ENCODE measurements at regions not wholly inside any gene's neighbourhood (a gene's known extent, or its start where the extent isn't known, plus 50 kb on each side); places are given as distances from the start of the nearest gene placed in this dataset.

DNA sequence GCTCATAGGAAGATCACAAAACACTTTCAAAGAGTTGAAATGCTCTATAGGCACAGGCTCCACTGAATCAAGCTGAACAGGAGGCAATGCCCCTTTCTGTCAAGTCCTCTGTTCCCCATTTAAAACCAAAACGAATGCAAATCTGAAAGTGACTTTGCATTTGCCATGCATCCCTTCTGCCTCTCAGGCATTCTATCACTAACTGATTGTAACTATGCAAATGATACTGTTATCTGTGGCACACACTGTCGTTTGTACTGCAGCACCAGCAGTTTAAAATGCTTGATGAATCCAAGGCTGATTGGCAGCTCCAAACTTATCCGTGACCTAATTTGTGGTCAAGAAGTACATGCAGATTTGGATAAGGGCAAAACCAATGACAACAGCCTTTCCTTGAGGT, 1067.5 kb upstream of the MAP3K7 start:
- Histone ChIP-seq H3K79me2 (ENCODE audit: low read length) (no peaks in the 10 kb centered on the region), H3K9ac (ENCODE audit: low read length) (no peak overlapping the region), H3K27me3 (ENCODE audit: low read depth, low read length) (no peaks in the 10 kb centered on the region), H3K4me2 (ENCODE audit: low read length) (peak overlapping the region; percentile 17), H4K20me1 (ENCODE audit: insufficient read depth, low read length) (no peaks in the 10 kb centered on the region), H3K4me3 (ENCODE audit: low read length) (no peak overlapping the region), H3K4me1 (ENCODE audit: low read length) (peaks cover 5% of the 10 kb centered on the region; the same call in 1 of the 2 replicates), H3K27ac (ENCODE audit: low read length) (no peak overlapping the region), H3K36me3 (replicated peaks; ENCODE audit: low read depth, low read length) (no peaks in the 10 kb centered on the region), H2AFZ (ENCODE audit: low read depth, low read length) (0 out of 2 replicates have a peak overlapping the region, but pooled peaks have one; percentile 39), H3K9me3 (ENCODE audit: insufficient read depth, low read length) (no peaks in the 10 kb centered on the region)
- no peak for TF ChIP-seq EZH2phosphoT487 (IDR thresholded peaks at IDR 0.05; ENCODE audit: low read depth)
- TF ChIP-seq, protein P1, sequence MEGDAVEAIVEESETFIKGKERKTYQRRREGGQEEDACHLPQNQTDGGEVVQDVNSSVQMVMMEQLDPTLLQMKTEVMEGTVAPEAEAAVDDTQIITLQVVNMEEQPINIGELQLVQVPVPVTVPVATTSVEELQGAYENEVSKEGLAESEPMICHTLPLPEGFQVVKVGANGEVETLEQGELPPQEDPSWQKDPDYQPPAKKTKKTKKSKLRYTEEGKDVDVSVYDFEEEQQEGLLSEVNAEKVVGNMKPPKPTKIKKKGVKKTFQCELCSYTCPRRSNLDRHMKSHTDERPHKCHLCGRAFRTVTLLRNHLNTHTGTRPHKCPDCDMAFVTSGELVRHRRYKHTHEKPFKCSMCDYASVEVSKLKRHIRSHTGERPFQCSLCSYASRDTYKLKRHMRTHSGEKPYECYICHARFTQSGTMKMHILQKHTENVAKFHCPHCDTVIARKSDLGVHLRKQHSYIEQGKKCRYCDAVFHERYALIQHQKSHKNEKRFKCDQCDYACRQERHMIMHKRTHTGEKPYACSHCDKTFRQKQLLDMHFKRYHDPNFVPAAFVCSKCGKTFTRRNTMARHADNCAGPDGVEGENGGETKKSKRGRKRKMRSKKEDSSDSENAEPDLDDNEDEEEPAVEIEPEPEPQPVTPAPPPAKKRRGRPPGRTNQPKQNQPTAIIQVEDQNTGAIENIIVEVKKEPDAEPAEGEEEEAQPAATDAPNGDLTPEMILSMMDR (IDR thresholded peaks at IDR 0.05; ENCODE audit: low read depth, low read length): no peak

DNA sequence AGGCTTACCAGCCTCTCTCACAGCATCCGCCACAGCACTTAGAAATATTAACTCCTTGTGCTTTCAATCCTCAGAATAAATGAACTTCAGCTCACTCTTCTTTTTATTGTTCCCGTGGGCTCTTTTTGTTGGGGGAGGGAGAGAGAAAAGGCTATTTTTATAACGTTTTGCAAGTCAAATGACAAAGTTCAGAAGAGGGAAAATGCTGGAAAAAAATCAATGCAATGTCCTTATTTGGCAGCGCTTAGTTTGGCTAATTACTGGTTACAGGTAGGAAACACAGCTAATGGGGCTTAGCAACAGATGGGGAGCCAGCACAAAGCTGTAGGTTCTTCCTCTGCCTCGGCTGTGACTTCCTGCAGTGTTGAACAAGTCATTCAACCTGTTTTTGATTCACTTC, 1067.0 kb upstream of the MAP3K7 start:
- H3K9ac ChIP-seq (ENCODE audit: low read length): no peak overlapping the region
- H4K20me1 ChIP-seq (ENCODE audit: insufficient read depth, low read length): no peaks in the 10 kb centered on the region
- no peaks in the 10 kb centered on the region for H3K27me3 ChIP-seq (ENCODE audit: low read depth, low read length)
- no peaks in the 10 kb centered on the region for H3K9me3 ChIP-seq (ENCODE audit: insufficient read depth, low read length)
- H3K4me2 ChIP-seq (ENCODE audit: low read length): peak overlapping the region; percentile 17
- no peak overlapping the region for H3K27ac ChIP-seq (ENCODE audit: low read length)
- no peaks in the 10 kb centered on the region for H3K79me2 ChIP-seq (ENCODE audit: low read length)
- peaks cover 5% of the 10 kb centered on the region; the same call in 1 of the 2 replicates for H3K4me1 ChIP-seq (ENCODE audit: low read length)
- 0 out of 2 replicates have a peak overlapping the region, but pooled peaks have one; percentile 39 for H2AFZ ChIP-seq (ENCODE audit: low read depth, low read length)
- TF ChIP-seq EZH2phosphoT487 (IDR thresholded peaks at IDR 0.05; ENCODE audit: low read depth): no peak
- TF ChIP-seq, protein P1 (IDR thresholded peaks at IDR 0.05; ENCODE audit: low read depth, low read length): no peak
- H3K4me3 ChIP-seq (ENCODE audit: low read length): no peak overlapping the region
- H3K36me3 ChIP-seq (replicated peaks; ENCODE audit: low read depth, low read length): no peaks in the 10 kb centered on the region

DNA sequence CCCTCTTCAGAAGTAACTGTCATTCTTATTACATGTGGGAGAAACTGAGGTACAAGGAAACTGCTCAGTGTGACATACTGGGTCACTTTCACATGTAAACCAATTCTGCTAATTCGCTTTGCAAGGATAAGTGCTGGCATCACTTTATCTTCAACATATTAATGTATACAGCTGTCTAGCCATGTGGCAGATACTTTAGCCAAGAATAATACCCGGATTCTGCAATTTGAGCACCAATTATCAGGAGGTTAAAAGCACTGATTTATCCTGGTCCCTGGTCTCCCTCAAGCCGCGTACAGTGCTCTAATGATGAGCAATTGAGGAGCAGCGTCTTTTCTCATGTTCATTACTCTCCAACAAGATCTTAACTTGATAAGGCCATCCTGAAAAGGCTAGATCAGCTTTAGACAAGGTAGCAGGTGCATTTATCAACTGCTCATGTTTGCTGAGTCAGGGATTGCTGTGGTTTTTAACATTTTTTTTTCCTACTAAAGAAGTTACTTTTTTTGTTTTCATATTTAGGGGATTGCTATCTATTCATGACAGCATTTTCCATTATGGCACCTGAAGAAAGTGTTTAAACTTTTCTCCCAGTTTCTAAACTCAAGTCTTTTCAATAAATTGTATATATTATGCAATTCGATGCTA, 1066.3 kb upstream of the MAP3K7 start:
- H3K4me2 ChIP-seq (ENCODE audit: low read length): no peak overlapping the region
- H3K9me3 ChIP-seq (ENCODE audit: insufficient read depth, low read length): no peaks in the 10 kb centered on the region
- H3K27me3 ChIP-seq (ENCODE audit: low read depth, low read length): no peaks in the 10 kb centered on the region
- no peaks in the 10 kb centered on the region for H4K20me1 ChIP-seq (ENCODE audit: insufficient read depth, low read length)
- no peak for TF ChIP-seq EZH2phosphoT487 (IDR thresholded peaks at IDR 0.05; ENCODE audit: low read depth)
- TF ChIP-seq, protein P1 (IDR thresholded peaks at IDR 0.05; ENCODE audit: low read depth, low read length): no peak
- H3K4me1 ChIP-seq (ENCODE audit: low read length): peaks cover 5% of the 10 kb centered on the region; the same call in 1 of the 2 replicates
- no peak overlapping the region for H2AFZ ChIP-seq (ENCODE audit: low read depth, low read length)
- no peak overlapping the region for H3K9ac ChIP-seq (ENCODE audit: low read length)
- no peak overlapping the region for H3K4me3 ChIP-seq (ENCODE audit: low read length)
- H3K36me3 ChIP-seq (replicated peaks; ENCODE audit: low read depth, low read length): no peaks in the 10 kb centered on the region
- no peaks in the 10 kb centered on the region for H3K79me2 ChIP-seq (ENCODE audit: low read length)
- no peak overlapping the region for H3K27ac ChIP-seq (ENCODE audit: low read length)

DNA sequence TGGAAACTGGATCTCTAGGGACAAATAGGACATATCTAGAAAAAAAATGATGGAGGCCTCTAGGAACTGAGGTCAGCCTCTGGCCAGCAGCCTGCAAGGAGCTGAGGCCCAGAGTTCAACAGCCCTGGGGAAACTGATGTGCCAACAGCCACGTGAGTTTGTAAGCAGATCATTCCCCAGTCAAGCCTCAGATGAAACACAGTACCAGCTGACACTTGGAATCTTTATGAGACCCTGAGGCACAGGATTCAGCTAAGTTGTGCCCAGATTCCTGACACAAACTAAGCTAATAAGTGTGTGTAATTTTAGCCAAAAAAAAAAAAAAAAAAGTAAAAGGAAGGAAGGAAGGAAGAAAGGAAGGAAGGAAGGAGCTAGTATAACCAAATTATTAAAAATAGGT, 1059.8 kb upstream of the MAP3K7 start:
- no peak overlapping the region for H3K9ac ChIP-seq (ENCODE audit: low read length)

More for the DNA sequence above, 1059.8 kb upstream of the MAP3K7 start:
- Histone ChIP-seq H3K4me2 (ENCODE audit: low read length) (no peak overlapping the region), H3K36me3 (replicated peaks; ENCODE audit: low read depth, low read length) (no peaks in the 10 kb centered on the region), H3K27me3 (ENCODE audit: low read depth, low read length) (no peaks in the 10 kb centered on the region), H3K4me3 (ENCODE audit: low read length) (no peak overlapping the region), H3K4me1 (ENCODE audit: low read length) (no peaks in the 10 kb centered on the region), H2AFZ (ENCODE audit: low read depth, low read length) (no peak overlapping the region), H3K9me3 (ENCODE audit: insufficient read depth, low read length) (no peaks in the 10 kb centered on the region), H3K27ac (ENCODE audit: low read length) (no peak overlapping the region), H4K20me1 (ENCODE audit: insufficient read depth, low read length) (no peaks in the 10 kb centered on the region), H3K79me2 (ENCODE audit: low read length) (no peaks in the 10 kb centered on the region)
- TF ChIP-seq, protein P1 (IDR thresholded peaks at IDR 0.05; ENCODE audit: low read depth, low read length): no peak

Measured in OCI-LY3 (cell line).